Caco-2 (cell line): ENCODE measurements at regions not wholly inside any gene's neighbourhood (a gene's known extent, or its start where the extent isn't known, plus 50 kb on each side); places are given as distances from the start of the nearest gene placed in this dataset.
"Not testable (repeated sequence)": the region's sequence is repeated elsewhere in the genome, so short reads cannot be mapped to it uniquely, and the experiment has no call there.

Experiments used
- BruUV-seq: library from RNA; stranded (reverse); fragments of 400-500 nt; replicated peaks from 2 replicates; lab custom pipeline; 2021; lab: Mats Ljungman, UMichigan
- CTCF ChIA-PET: fragments of 300-600 bp; sonication (Branson Sonifier 250); formaldehyde crosslinking; loops from one replicate; lab custom pipeline; 2022; ENCODE audit warnings: antibody characterized with exemption; lab: Charles Lee
- POLR2A ChIA-PET: fragments of 300-600 bp; sonication (Branson Sonifier 250); formaldehyde crosslinking; loops from one replicate; lab custom pipeline; 2022; ENCODE audit warnings: antibody characterized with exemption; lab: Charles Lee
- DNase-seq, 2 experiments: peaks; one replicate each; pipeline versions ENCODE4 v3.0.0 to v3.0.0-alpha.2; 2020 to 2022
- H3K27me3 ChIP-seq: replicated peaks from 2 replicates; pipeline ENCODE4 v1.6.0; 2011; ENCODE audit warnings: low read length; ENCODE audit not compliant: control insufficient read depth, insufficient read depth
- H3K36me3 ChIP-seq: 2 replicates; pipeline ENCODE4 v1.5.1; 2011; ENCODE audit warnings: low read length; ENCODE audit not compliant: control insufficient read depth, insufficient read depth
- H3K4me1 ChIP-seq: fragments of 250-450 bp; sonication (Bioruptor Pico); 2 replicates; pipeline ENCODE4 v1.5.1; 2020; ENCODE audit warnings: mild to moderate bottlenecking
- H3K4me3 ChIP-seq: 2 replicates; pipeline ENCODE4 v1.5.1; 2011; ENCODE audit warnings: low read depth, mild to moderate bottlenecking, control low read depth, low read length
- H3K9me3 ChIP-seq: fragments of 250-450 bp; sonication (Bioruptor Pico); 2 replicates; pipeline ENCODE4 v1.5.1; 2020; ENCODE audit warnings: mild to moderate bottlenecking, moderate library complexity
- H3K27ac Mint-ChIP-seq: one replicate; pipeline ENCODE4 v1.8.0; 2022; ENCODE audit warnings: mixed read lengths; ENCODE audit not compliant: unreplicated experiment
- H3K27me3 Mint-ChIP-seq: one replicate; pipeline ENCODE4 v1.8.0; 2022; ENCODE audit warnings: mixed read lengths; ENCODE audit not compliant: insufficient read depth, unreplicated experiment
- H3K36me3 Mint-ChIP-seq: one replicate; pipeline ENCODE4 v1.8.0; 2022; ENCODE audit warnings: mild to moderate bottlenecking, mixed read lengths; ENCODE audit not compliant: insufficient read depth, unreplicated experiment
- H3K4me1 Mint-ChIP-seq: one replicate; pipeline ENCODE4 v1.8.0; 2022; ENCODE audit warnings: low read depth, mixed read lengths; ENCODE audit not compliant: unreplicated experiment
- H3K4me3 Mint-ChIP-seq: one replicate; pipeline ENCODE4 v1.8.0; 2022; ENCODE audit warnings: mild to moderate bottlenecking, moderate library complexity, mixed read lengths; ENCODE audit not compliant: unreplicated experiment
- H3K9me3 Mint-ChIP-seq: one replicate; pipeline ENCODE4 v1.8.0; 2022; ENCODE audit warnings: mixed read lengths; ENCODE audit not compliant: unreplicated experiment
- CTCF ChIP-seq, 2 experiments: fragments of 200-600 bp in 1 of 2; IDR thresholded peaks; 1 replicate in 1 of 2; 2 replicates in 1 of 2; pipeline versions ENCODE4 v1.5.1 to v1.8.0; 2011 to 2022; ENCODE audit warnings: antibody characterized with exemption in 1 of 2, control low read depth in 1 of 2, inconsistent platforms in 1 of 2, low read depth in 1 of 2, low read length in 1 of 2, mild to moderate bottlenecking in 1 of 2, moderate library complexity in 1 of 2; ENCODE audit not compliant: insufficient read depth in 1 of 2, severe bottlenecking in 1 of 2, unreplicated experiment in 1 of 2
- intact Hi-C: fragments of 100-400 bp; cut with micrococcal nuclease; formaldehyde crosslinking; loops from one replicate; pipeline ENCODE4 v1.10.0; 2022; ENCODE audit not compliant: unreplicated experiment

- Histone ChIP-seq H3K9me3 (no peaks in the 10 kb centered on the region), H3K27me3 (no peaks in the 10 kb centered on the region), H3K36me3 (no peaks in the 10 kb centered on the region), H3K4me3 (no peak overlapping the region), H3K4me1 (peaks cover 29% of the 10 kb centered on the region)
- peak in 1 of 2 experiments; percentile 45 for DNase-seq
- Mint-ChIP-seq H3K9me3 (peaks cover 15% of the 10 kb centered on the region), H3K4me3 (no peak overlapping the region), H3K36me3 (peaks cover 4% of the 10 kb centered on the region), H3K27ac (no peak overlapping the region), H3K27me3 (peaks cover 10% of the 10 kb centered on the region), H3K4me1 (peaks cover 6% of the 10 kb centered on the region)
- intact Hi-C loops, result loop anchor here (1.0 kb wide), 2 partner anchors 277 to 282 kb away; no protein-coding TSS in a partner anchor
- ChIA-PET POLR2A (no interaction called here), CTCF (interaction anchor here (0.6 to 1.4 kb wide), 26 partner anchors 9 to 289 kb away, joined by 3 to 16 read pairs (median 5); partner anchors contain the start of gene FADD)
- TF ChIP-seq CTCF (IDR thresholded peaks at IDR 0.05; ENCODE audit: insufficient read depth in 1 of 2, low read depth in 1 of 2, low read length in 1 of 2, severe bottlenecking in 1 of 2, unreplicated experiment in 1 of 2), result no peak
- BruUV-seq, result no TSS peak
Observed at GRCh38 chr11:69914286-69915150, 95.3 kb upstream of the FGF3 start.

GRCh38 chr11:69915151-69915500 is 95.9 kb upstream of the FGF3 start:
- CTCF ChIA-PET, result interaction anchor here (0.6 to 1.4 kb wide), 26 partner anchors 8 to 288 kb away, joined by 3 to 16 read pairs (median 5); partner anchors contain the start of gene FADD
- Mint-ChIP-seq H3K4me1 (peaks cover 6% of the 10 kb centered on the region), H3K36me3 (peaks cover 5% of the 10 kb centered on the region), H3K27ac (no peak overlapping the region), H3K9me3 (peaks cover 15% of the 10 kb centered on the region), H3K4me3 (no peak overlapping the region), H3K27me3 (peaks cover 10% of the 10 kb centered on the region)
- intact Hi-C loops, result loop anchor here (1.0 kb wide), 2 partner anchors 276 to 281 kb away; no protein-coding TSS in a partner anchor
- TF ChIP-seq CTCF (IDR thresholded peaks at IDR 0.05; ENCODE audit: insufficient read depth in 1 of 2, low read depth in 1 of 2, low read length in 1 of 2, severe bottlenecking in 1 of 2, unreplicated experiment in 1 of 2), result no peak
- no TSS peak for BruUV-seq
- H3K4me1 ChIP-seq, result peaks cover 29% of the 10 kb centered on the region
- POLR2A ChIA-PET, result no interaction called here
- H3K27me3 ChIP-seq, result no peaks in the 10 kb centered on the region
- H3K9me3 ChIP-seq, result no peaks in the 10 kb centered on the region
- H3K36me3 ChIP-seq, result no peaks in the 10 kb centered on the region
- peak in 1 of 2 experiments; percentile 34 for DNase-seq
- H3K4me3 ChIP-seq, result no peak overlapping the region

- H3K4me1 ChIP-seq, result peaks cover 29% of the 10 kb centered on the region
- Mint-ChIP-seq H3K4me1 (peaks cover 6% of the 10 kb centered on the region), H3K27ac (no peak overlapping the region), H3K27me3 (peaks cover 10% of the 10 kb centered on the region), H3K36me3 (peaks cover 5% of the 10 kb centered on the region), H3K9me3 (peaks cover 15% of the 10 kb centered on the region), H3K4me3 (no peak overlapping the region)
- DNase-seq, result peak; percentile 90 to 93
- peak; percentile 96 to 98 for TF ChIP-seq CTCF (IDR thresholded peaks at IDR 0.05; ENCODE audit: insufficient read depth in 1 of 2, low read depth in 1 of 2, low read length in 1 of 2, severe bottlenecking in 1 of 2, unreplicated experiment in 1 of 2)
- CTCF ChIA-PET, result interaction anchor here (0.6 to 1.4 kb wide), 27 partner anchors 8 to 288 kb away, joined by 3 to 16 read pairs (median 5); partner anchors contain the start of gene FADD
- no TSS peak for BruUV-seq
- no peaks in the 10 kb centered on the region for H3K36me3 ChIP-seq
- no peaks in the 10 kb centered on the region for H3K27me3 ChIP-seq
- no peak overlapping the region for H3K4me3 ChIP-seq
- H3K9me3 ChIP-seq, result no peaks in the 10 kb centered on the region
- POLR2A ChIA-PET, result no interaction called here
- intact Hi-C loops, result loop anchor here (1.0 kb wide), 2 partner anchors 276 to 281 kb away; no protein-coding TSS in a partner anchor
Observed at GRCh38 chr11:69915501-69916250, 96.5 kb upstream of the FGF3 start.

GRCh38 chr11:69916251-69916649 is 97.0 kb upstream of the FGF3 start:
- H3K4me3 Mint-ChIP-seq, H3K27ac Mint-ChIP-seq, H3K36me3 Mint-ChIP-seq, H3K4me1 Mint-ChIP-seq, POLR2A ChIA-PET, H3K36me3 ChIP-seq, intact Hi-C loops, BruUV-seq, H3K27me3 ChIP-seq, H3K9me3 ChIP-seq, H3K4me3 ChIP-seq, H3K27me3 Mint-ChIP-seq: not testable (repeated sequence)
- CTCF ChIA-PET, result interaction anchor here (0.8 to 1.3 kb wide), 3 partner anchors 27 to 280 kb away, joined by 4 to 5 read pairs (median 5); no protein-coding TSS in a partner anchor
- DNase-seq, result peak in 1 of 2 experiments; percentile 34
- H3K9me3 Mint-ChIP-seq, result peaks cover 15% of the 10 kb centered on the region
- H3K4me1 ChIP-seq, result peaks cover 29% of the 10 kb centered on the region
